Thyroid gland (tissue), 4 donors: ENCODE measurements at regions not wholly inside any gene's neighbourhood (a gene's known extent, or its start where the extent isn't known, plus 50 kb on each side); places are given as distances from the start of the nearest gene placed in this dataset.
"Not testable (repeated sequence)": the region's sequence is repeated elsewhere in the genome, so short reads cannot be mapped to it uniquely, and the experiment has no call there.

ENCODE experiments used
- DNase-seq, 2 donors: peaks; one replicate each; pipeline ENCODE4 v3.0.0-alpha.2; 2019
- H3K27ac ChIP-seq, 3 donors: fragments of 200-600 bp; sonication (generic); 1 replicate in 2 of 3; 2 replicates in 1 of 3; pipeline ENCODE4 v1.5.1; 2016 to 2019; ENCODE audit warnings: mild to moderate bottlenecking in 1 of 3, moderate library complexity in 1 of 3
- H3K27me3 ChIP-seq: fragments of 200-600 bp; sonication (generic); one replicate; pipeline ENCODE4 v1.5.1; 2019
- H3K36me3 ChIP-seq, 2 donors: fragments of 200-600 bp; sonication (generic); one replicate each; pipeline ENCODE4 v1.5.1; 2016 to 2019
- H3K4me1 ChIP-seq, 2 donors: fragments of 200-600 bp; sonication (generic); one replicate each; pipeline ENCODE4 v1.5.1; 2017 to 2019
- H3K4me3 ChIP-seq, 3 donors: fragments of 200-600 bp; sonication (generic); replicated peaks in 1 of 3; 1 replicate in 2 of 3; 2 replicates in 1 of 3; pipeline ENCODE4 v1.5.1; 2016; ENCODE audit warnings: mild to moderate bottlenecking in 1 of 3
- H3K9me3 ChIP-seq: fragments of 200-600 bp; sonication (generic); one replicate; pipeline ENCODE4 v1.5.1; 2017
- CTCF ChIP-seq, 6 experiments: fragments of 200-600 bp in 3 of 6; fragments of 450-650 bp in 3 of 6; sonication (generic) in 3 of 6; IDR thresholded peaks; one replicate each; pipeline ENCODE4 v1.5.1; 2016 to 2019; ENCODE audit warnings: antibody characterized with exemption in 6 of 6, mild to moderate bottlenecking in 2 of 6, inconsistent platforms in 1 of 6, moderate library complexity in 1 of 6
- POLR2A ChIP-seq, 2 donors: fragments of 450-650 bp; IDR thresholded peaks; one replicate each; pipeline ENCODE4 v1.6.1; 2017; ENCODE audit warnings: antibody characterized with exemption in 2 of 2, mild to moderate bottlenecking in 2 of 2, moderate library complexity in 1 of 2
- WGBS, 2 donors: methylation state at CpG; one replicate each; pipeline ENCODE4 v1.1.5; 2017; 5-methylcytosine and 5-hydroxymethylcytosine counted together
- intact Hi-C: fragments of 100-400 bp; cut with DNase I; formaldehyde crosslinking; loops from one replicate; pipeline ENCODE4 v1.15.1; 2023

- no peaks in the 10 kb centered on the region for H3K27me3 ChIP-seq
- TF ChIP-seq CTCF (IDR thresholded peaks at IDR 0.05) (no peak), POLR2A (IDR thresholded peaks at IDR 0.05) (no peak)
Observed at GRCh38 chr3:145035682-145036081, 1064.1 kb downstream of the DIPK2A start.

GRCh38 chr3:145054055-145054454 is 1082.4 kb downstream of the DIPK2A start:
- H3K9me3 ChIP-seq, H3K27ac ChIP-seq, intact Hi-C loops, DNase-seq, H3K36me3 ChIP-seq, H3K4me3 ChIP-seq, H3K27me3 ChIP-seq, H3K4me1 ChIP-seq: not testable (repeated sequence)
- WGBS, 2 donors, result 93 to 94% methylated on average over 2 of the region's 2 CpGs

More at GRCh38 chr3:145035682-145036081, 1064.1 kb downstream of the DIPK2A start:
- Histone ChIP-seq H3K4me1 (no peaks in the 10 kb centered on the region), H3K36me3 (no peaks in the 10 kb centered on the region), H3K9me3 (no peaks in the 10 kb centered on the region), H3K4me3 (no peak overlapping the region), H3K27ac (no peak overlapping the region)
- intact Hi-C loops, result no loop called here
- no peak for DNase-seq
- WGBS, 2 donors, result 95 to 98% methylated on average over 1 of the region's 1 CpG

GRCh38 chr3:145055375-145056076 is 1083.9 kb downstream of the DIPK2A start:
- Histone ChIP-seq H3K27me3 (no peaks in the 10 kb centered on the region), H3K4me3 (no peak overlapping the region), H3K36me3 (no peaks in the 10 kb centered on the region), H3K27ac (no peak overlapping the region), H3K4me1 (no peaks in the 10 kb centered on the region), H3K9me3 (no peaks in the 10 kb centered on the region)
- TF ChIP-seq POLR2A (IDR thresholded peaks at IDR 0.05) (no peak), CTCF (IDR thresholded peaks at IDR 0.05) (no peak)
- intact Hi-C loops, result no loop called here
- no peak for DNase-seq
- WGBS, 2 donors, result 74 to 77% methylated on average over 1 of the region's 1 CpG

GRCh38 chr3:145058483-145058882 is 1086.9 kb downstream of the DIPK2A start:
- no peaks in the 10 kb centered on the region for H3K9me3 ChIP-seq
- no peaks in the 10 kb centered on the region for H3K4me1 ChIP-seq
- 93 to 95% methylated on average over 1 of the region's 1 CpG for WGBS, 2 donors
- intact Hi-C loops, result no loop called here
- no peak for TF ChIP-seq POLR2A (IDR thresholded peaks at IDR 0.05)
- no peak for TF ChIP-seq CTCF (IDR thresholded peaks at IDR 0.05)
- no peak overlapping the region for H3K27ac ChIP-seq
- H3K4me3 ChIP-seq, result no peak overlapping the region
- no peaks in the 10 kb centered on the region for H3K36me3 ChIP-seq
- DNase-seq, result no peak
- H3K27me3 ChIP-seq, result no peaks in the 10 kb centered on the region

- no peak overlapping the region for H3K27ac ChIP-seq
- intact Hi-C loops, result no loop called here
- no peak for DNase-seq
- H3K9me3 ChIP-seq, result no peaks in the 10 kb centered on the region
- TF ChIP-seq POLR2A (IDR thresholded peaks at IDR 0.05), result no peak
- no peak for TF ChIP-seq CTCF (IDR thresholded peaks at IDR 0.05)
- no peaks in the 10 kb centered on the region for H3K4me1 ChIP-seq
- no peak overlapping the region for H3K4me3 ChIP-seq
- no peaks in the 10 kb centered on the region for H3K36me3 ChIP-seq
- no peaks in the 10 kb centered on the region for H3K27me3 ChIP-seq
- WGBS, 2 donors, result 84 to 88% methylated on average over 5 of the region's 5 CpGs
Observed at GRCh38 chr3:145063616-145064015, 1092.0 kb downstream of the DIPK2A start.
